ENCODE measurements at regions not wholly inside any gene's neighbourhood (a gene's known extent, or its start where the extent isn't known, plus 50 kb on each side); places are given as distances from the start of the nearest gene placed in this dataset.

DNA sequence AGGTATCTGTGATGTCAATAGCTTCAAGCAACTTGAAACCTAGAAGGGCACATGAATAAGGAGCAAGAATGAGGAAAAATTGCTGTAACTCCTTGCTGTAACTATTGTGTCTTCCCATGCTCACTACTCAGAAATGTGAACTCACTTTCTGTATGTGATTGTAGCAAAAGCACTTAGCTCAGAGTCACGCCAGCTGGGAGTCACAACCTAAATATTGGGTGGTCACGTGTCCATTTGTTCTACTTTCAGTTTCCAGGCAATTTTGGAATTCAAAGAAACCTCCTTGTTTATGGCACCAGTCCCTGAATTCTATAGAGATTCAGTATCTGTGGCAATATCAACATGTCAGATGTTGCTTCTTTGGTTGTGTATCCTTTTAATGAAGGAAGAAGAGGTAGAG lies 241.6 kb upstream of the AZI2 start:
- TF ChIP-seq, protein P1, sequence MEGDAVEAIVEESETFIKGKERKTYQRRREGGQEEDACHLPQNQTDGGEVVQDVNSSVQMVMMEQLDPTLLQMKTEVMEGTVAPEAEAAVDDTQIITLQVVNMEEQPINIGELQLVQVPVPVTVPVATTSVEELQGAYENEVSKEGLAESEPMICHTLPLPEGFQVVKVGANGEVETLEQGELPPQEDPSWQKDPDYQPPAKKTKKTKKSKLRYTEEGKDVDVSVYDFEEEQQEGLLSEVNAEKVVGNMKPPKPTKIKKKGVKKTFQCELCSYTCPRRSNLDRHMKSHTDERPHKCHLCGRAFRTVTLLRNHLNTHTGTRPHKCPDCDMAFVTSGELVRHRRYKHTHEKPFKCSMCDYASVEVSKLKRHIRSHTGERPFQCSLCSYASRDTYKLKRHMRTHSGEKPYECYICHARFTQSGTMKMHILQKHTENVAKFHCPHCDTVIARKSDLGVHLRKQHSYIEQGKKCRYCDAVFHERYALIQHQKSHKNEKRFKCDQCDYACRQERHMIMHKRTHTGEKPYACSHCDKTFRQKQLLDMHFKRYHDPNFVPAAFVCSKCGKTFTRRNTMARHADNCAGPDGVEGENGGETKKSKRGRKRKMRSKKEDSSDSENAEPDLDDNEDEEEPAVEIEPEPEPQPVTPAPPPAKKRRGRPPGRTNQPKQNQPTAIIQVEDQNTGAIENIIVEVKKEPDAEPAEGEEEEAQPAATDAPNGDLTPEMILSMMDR (IDR thresholded peaks at IDR 0.05; ENCODE audit: control extremely low read depth in 1 of 3, insufficient read depth in 1 of 3, low read depth in 1 of 3, low read length in 3 of 3), result no peak
- no peak for TF ChIP-seq RNF2 (IDR thresholded peaks at IDR 0.05; ENCODE audit: borderline replicate concordance, low read depth, low read length, missing control alignments, poor library complexity, severe bottlenecking)
- TF ChIP-seq, protein P2, sequence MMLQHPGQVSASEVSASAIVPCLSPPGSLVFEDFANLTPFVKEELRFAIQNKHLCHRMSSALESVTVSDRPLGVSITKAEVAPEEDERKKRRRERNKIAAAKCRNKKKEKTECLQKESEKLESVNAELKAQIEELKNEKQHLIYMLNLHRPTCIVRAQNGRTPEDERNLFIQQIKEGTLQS (IDR thresholded peaks at IDR 0.05; ENCODE audit: insufficient read depth, low read depth, low read length), result no peak

Data from H1 (cell line).